Tibial nerve (tissue), 4 donors: ENCODE measurements at regions not wholly inside any gene's neighbourhood (a gene's known extent, or its start where the extent isn't known, plus 50 kb on each side); places are given as distances from the start of the nearest gene placed in this dataset.

ENCODE experiments used
- EP300 ChIP-seq, 2 donors: sonication (generic); formaldehyde crosslinking; IDR thresholded peaks; one replicate each; pipeline ENCODE4 v1.6.1; 2017; ENCODE audit warnings: antibody characterized with exemption in 2 of 2, mild to moderate bottlenecking in 1 of 2
- POLR2A ChIP-seq, 2 donors: fragments of 450-650 bp; IDR thresholded peaks; one replicate each; pipeline ENCODE4 v1.6.1; 2017; ENCODE audit warnings: antibody characterized with exemption in 2 of 2, mild to moderate bottlenecking in 2 of 2, moderate library complexity in 2 of 2
- TF ChIP-seq, protein P1 (sequence below), 5 experiments: fragments of 200-600 bp in 3 of 5; fragments of 450-650 bp in 2 of 5; sonication (generic) in 3 of 5; IDR thresholded peaks; one replicate each; pipeline ENCODE4 v1.5.1; 2016 to 2019; ENCODE audit warnings: antibody characterized with exemption in 5 of 5, mild to moderate bottlenecking in 3 of 5, moderate library complexity in 2 of 5

DNA sequence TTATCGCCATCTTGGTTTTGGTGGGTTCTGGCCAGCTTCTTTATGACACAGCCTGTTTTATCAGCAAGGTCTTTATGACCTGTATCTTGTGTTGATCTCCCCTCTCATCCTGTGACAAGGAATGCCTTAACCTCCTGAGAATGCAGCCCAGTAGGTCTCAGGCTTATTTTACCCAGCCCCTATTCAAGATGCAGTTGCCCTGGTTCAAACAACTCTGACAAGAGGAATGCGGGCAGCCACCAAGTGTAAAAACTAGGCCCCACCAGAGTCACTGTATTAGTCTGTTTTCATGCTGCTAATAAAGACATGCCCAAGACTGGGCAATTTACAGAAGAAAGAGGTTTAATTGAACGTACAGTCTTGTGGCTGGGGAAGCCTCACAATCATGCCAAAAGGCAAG lies 671.3 kb downstream of the SORCS1 start:
- TF ChIP-seq EP300 (IDR thresholded peaks at IDR 0.05) (no peak), POLR2A (IDR thresholded peaks at IDR 0.05) (no peak)
- TF ChIP-seq, protein P1, sequence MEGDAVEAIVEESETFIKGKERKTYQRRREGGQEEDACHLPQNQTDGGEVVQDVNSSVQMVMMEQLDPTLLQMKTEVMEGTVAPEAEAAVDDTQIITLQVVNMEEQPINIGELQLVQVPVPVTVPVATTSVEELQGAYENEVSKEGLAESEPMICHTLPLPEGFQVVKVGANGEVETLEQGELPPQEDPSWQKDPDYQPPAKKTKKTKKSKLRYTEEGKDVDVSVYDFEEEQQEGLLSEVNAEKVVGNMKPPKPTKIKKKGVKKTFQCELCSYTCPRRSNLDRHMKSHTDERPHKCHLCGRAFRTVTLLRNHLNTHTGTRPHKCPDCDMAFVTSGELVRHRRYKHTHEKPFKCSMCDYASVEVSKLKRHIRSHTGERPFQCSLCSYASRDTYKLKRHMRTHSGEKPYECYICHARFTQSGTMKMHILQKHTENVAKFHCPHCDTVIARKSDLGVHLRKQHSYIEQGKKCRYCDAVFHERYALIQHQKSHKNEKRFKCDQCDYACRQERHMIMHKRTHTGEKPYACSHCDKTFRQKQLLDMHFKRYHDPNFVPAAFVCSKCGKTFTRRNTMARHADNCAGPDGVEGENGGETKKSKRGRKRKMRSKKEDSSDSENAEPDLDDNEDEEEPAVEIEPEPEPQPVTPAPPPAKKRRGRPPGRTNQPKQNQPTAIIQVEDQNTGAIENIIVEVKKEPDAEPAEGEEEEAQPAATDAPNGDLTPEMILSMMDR (IDR thresholded peaks at IDR 0.05) = no peak
